Liver (tissue), 8 donors: ENCODE measurements at regions not wholly inside any gene's neighbourhood (a gene's known extent, or its start where the extent isn't known, plus 50 kb on each side); places are given as distances from the start of the nearest gene placed in this dataset.
"Not testable (repeated sequence)": the region's sequence is repeated elsewhere in the genome, so short reads cannot be mapped to it uniquely, and the experiment has no call there.

Experiments used
- DNase-seq: peaks from one replicate; pipeline ENCODE4 v3.0.0-alpha.2; 2017; ENCODE audit warnings: low spot score
- H3K27ac ChIP-seq, 2 donors: one replicate each; pipeline ENCODE4 v1.7.0; 2013; ENCODE audit warnings: inconsistent platforms in 2 of 2, low read length in 2 of 2, control low read depth in 1 of 2, low read depth in 1 of 2, mild to moderate bottlenecking in 1 of 2
- H3K27me3 ChIP-seq, 4 donors: one replicate each; pipeline versions ENCODE4 v1.6.1 to v1.7.0; 2013; ENCODE audit warnings: low read length in 3 of 4, inconsistent platforms in 1 of 4, mild to moderate bottlenecking in 1 of 4, moderate library complexity in 1 of 4; ENCODE audit not compliant: control insufficient read depth in 4 of 4, insufficient read depth in 4 of 4
- H3K36me3 ChIP-seq, 4 donors: one replicate each; pipeline versions ENCODE4 v1.6.1 to v1.7.0; 2013; ENCODE audit warnings: low read length in 3 of 4, mild to moderate bottlenecking in 3 of 4, low read depth in 1 of 4, moderate library complexity in 1 of 4; ENCODE audit not compliant: control insufficient read depth in 4 of 4, insufficient read depth in 3 of 4
- H3K4me1 ChIP-seq, 4 donors: one replicate each; pipeline versions ENCODE4 v1.6.1 to v1.7.0; 2013; ENCODE audit warnings: low read length in 3 of 4, mild to moderate bottlenecking in 3 of 4, moderate library complexity in 1 of 4; ENCODE audit not compliant: control insufficient read depth in 4 of 4, insufficient read depth in 4 of 4
- H3K4me3 ChIP-seq, 3 donors: one replicate each; pipeline versions ENCODE4 v1.6.1 to v1.7.0; 2013; ENCODE audit warnings: low read length in 3 of 3, control low read depth in 1 of 3, low read depth in 1 of 3, mild to moderate bottlenecking in 1 of 3
- H3K9ac ChIP-seq, 2 donors: one replicate each; pipeline ENCODE4 v1.7.0; 2013; ENCODE audit warnings: low read length in 2 of 2, mild to moderate bottlenecking in 2 of 2, moderate library complexity in 2 of 2, control low read depth in 1 of 2, low read depth in 1 of 2
- H3K9me3 ChIP-seq, 4 donors: one replicate each; pipeline versions ENCODE4 v1.6.1 to v1.7.0; 2013; ENCODE audit warnings: low read length in 3 of 4; ENCODE audit not compliant: control insufficient read depth in 4 of 4
- EGR1 ChIP-seq, 2 donors: IDR thresholded peaks; 2 replicates each; pipeline ENCODE4 v1.6.1; 2016 to 2018; ENCODE audit warnings: antibody characterized with exemption in 2 of 2, low read depth in 2 of 2
- FOXA1 ChIP-seq: IDR thresholded peaks from 2 replicates; pipeline ENCODE4 v1.6.1; 2016; ENCODE audit warnings: antibody characterized with exemption
- JUND ChIP-seq, 2 donors: IDR thresholded peaks; 2 replicates each; pipeline ENCODE4 v1.6.1; 2016; ENCODE audit warnings: antibody characterized with exemption in 2 of 2
- NR2F2 ChIP-seq: IDR thresholded peaks from 2 replicates; pipeline ENCODE4 v1.6.1; 2016; ENCODE audit warnings: antibody characterized with exemption
- TAF1 ChIP-seq: conservative IDR thresholded peaks from 2 replicates; pipeline ENCODE4 v1.6.1; 2016; ENCODE audit warnings: antibody characterized with exemption, mild to moderate bottlenecking
- YY1 ChIP-seq: IDR thresholded peaks from 2 replicates; pipeline ENCODE4 v1.6.1; 2016; ENCODE audit warnings: antibody characterized with exemption, mild to moderate bottlenecking
- WGBS: extraction: QIAGEN DNeasy Blood & Tissue Kit; methylation state at CpG from one replicate; pipeline ENCODE4 v1.1.7; 2013; 5-methylcytosine and 5-hydroxymethylcytosine counted together
- TF ChIP-seq, protein P1 (sequence below): IDR thresholded peaks from 2 replicates; pipeline ENCODE4 v1.6.1; 2016; ENCODE audit warnings: antibody characterized with exemption
- TF ChIP-seq, protein P2 (sequence below): IDR thresholded peaks from 2 replicates; pipeline ENCODE4 v1.6.1; 2016; ENCODE audit warnings: antibody characterized with exemption
- TF ChIP-seq, protein P3 (sequence below): IDR thresholded peaks from 2 replicates; pipeline ENCODE4 v1.6.1; 2016; ENCODE audit warnings: antibody characterized with exemption, mild to moderate bottlenecking
- TF ChIP-seq, protein P4 (sequence below): fragments of 150-350 bp; IDR thresholded peaks from 2 replicates; pipeline ENCODE4 v1.5.1; 2017; ENCODE audit warnings: improper control_type of control experiment, low read depth, low read length; ENCODE audit not compliant: missing input control
- donor health status: healthy.
- donor health status: healthy.
- donor health status: healthy.
- donor health status: healthy.
- donor health status: healthy.

DNA sequence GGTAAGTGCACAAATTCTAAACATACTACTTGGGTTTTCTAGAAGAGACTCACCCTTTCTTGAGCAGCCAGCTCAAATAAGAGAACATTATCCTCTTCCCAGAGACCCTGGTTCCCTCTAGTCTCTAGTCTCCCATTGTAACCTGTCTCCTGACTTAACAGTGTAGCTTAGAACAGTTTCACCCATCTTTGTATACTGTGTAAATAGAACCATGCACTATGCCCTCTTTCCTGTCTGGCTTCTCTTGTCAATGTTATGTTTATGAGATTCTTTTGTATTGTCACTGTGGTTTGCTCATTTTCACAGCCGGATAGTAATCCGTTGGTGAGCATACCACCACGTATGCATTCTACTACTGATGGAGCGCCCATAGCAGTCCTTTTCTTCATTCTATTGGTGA, 227.4 kb upstream of the PLPP4 start:
- Histone ChIP-seq H3K27me3 (peaks cover 0 to 2% (median 0%) of the 10 kb centered on the region in 4 donors), H3K9me3 (peaks cover 0 to 3% (median 1%) of the 10 kb centered on the region in 4 donors), H3K4me3 (no peak overlapping the region), H3K9ac (no peak overlapping the region), H3K4me1 (no peaks in the 10 kb centered on the region), H3K27ac (no peak overlapping the region), H3K36me3 (no peaks in the 10 kb centered on the region)
- WGBS, result 66% methylated on average over 4 of the region's 4 CpGs
- DNase-seq, result no peak
- TF ChIP-seq EGR1 (IDR thresholded peaks at IDR 0.05; ENCODE audit: low read depth in 2 of 2) (no peak), FOXA1 (no peak), YY1 (no peak), TAF1 (no peak)
- TF ChIP-seq, protein P1, sequence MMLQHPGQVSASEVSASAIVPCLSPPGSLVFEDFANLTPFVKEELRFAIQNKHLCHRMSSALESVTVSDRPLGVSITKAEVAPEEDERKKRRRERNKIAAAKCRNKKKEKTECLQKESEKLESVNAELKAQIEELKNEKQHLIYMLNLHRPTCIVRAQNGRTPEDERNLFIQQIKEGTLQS, result no peak
- TF ChIP-seq, protein P2, sequence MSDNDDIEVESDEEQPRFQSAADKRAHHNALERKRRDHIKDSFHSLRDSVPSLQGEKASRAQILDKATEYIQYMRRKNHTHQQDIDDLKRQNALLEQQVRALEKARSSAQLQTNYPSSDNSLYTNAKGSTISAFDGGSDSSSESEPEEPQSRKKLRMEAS, result no peak
- TF ChIP-seq, protein P3, sequence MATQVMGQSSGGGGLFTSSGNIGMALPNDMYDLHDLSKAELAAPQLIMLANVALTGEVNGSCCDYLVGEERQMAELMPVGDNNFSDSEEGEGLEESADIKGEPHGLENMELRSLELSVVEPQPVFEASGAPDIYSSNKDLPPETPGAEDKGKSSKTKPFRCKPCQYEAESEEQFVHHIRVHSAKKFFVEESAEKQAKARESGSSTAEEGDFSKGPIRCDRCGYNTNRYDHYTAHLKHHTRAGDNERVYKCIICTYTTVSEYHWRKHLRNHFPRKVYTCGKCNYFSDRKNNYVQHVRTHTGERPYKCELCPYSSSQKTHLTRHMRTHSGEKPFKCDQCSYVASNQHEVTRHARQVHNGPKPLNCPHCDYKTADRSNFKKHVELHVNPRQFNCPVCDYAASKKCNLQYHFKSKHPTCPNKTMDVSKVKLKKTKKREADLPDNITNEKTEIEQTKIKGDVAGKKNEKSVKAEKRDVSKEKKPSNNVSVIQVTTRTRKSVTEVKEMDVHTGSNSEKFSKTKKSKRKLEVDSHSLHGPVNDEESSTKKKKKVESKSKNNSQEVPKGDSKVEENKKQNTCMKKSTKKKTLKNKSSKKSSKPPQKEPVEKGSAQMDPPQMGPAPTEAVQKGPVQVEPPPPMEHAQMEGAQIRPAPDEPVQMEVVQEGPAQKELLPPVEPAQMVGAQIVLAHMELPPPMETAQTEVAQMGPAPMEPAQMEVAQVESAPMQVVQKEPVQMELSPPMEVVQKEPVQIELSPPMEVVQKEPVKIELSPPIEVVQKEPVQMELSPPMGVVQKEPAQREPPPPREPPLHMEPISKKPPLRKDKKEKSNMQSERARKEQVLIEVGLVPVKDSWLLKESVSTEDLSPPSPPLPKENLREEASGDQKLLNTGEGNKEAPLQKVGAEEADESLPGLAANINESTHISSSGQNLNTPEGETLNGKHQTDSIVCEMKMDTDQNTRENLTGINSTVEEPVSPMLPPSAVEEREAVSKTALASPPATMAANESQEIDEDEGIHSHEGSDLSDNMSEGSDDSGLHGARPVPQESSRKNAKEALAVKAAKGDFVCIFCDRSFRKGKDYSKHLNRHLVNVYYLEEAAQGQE, result no peak

- H3K36me3 ChIP-seq, H3K9ac ChIP-seq, DNase-seq, H3K4me3 ChIP-seq, H3K9me3 ChIP-seq, H3K27me3 ChIP-seq, H3K4me1 ChIP-seq, H3K27ac ChIP-seq: not testable (repeated sequence)
- WGBS, result 42% methylated on average over 11 of the region's 12 CpGs
Observed at GRCh38 chr10:120239695-120240094, 217.3 kb upstream of the PLPP4 start.

- no peaks in the 10 kb centered on the region for H3K4me1 ChIP-seq
- no peaks in the 10 kb centered on the region for H3K36me3 ChIP-seq
- TF ChIP-seq YY1, result no peak
- TF ChIP-seq JUND (IDR thresholded peaks at IDR 0.05), result no peak
- no peak for TF ChIP-seq NR2F2
- TF ChIP-seq, protein P4, sequence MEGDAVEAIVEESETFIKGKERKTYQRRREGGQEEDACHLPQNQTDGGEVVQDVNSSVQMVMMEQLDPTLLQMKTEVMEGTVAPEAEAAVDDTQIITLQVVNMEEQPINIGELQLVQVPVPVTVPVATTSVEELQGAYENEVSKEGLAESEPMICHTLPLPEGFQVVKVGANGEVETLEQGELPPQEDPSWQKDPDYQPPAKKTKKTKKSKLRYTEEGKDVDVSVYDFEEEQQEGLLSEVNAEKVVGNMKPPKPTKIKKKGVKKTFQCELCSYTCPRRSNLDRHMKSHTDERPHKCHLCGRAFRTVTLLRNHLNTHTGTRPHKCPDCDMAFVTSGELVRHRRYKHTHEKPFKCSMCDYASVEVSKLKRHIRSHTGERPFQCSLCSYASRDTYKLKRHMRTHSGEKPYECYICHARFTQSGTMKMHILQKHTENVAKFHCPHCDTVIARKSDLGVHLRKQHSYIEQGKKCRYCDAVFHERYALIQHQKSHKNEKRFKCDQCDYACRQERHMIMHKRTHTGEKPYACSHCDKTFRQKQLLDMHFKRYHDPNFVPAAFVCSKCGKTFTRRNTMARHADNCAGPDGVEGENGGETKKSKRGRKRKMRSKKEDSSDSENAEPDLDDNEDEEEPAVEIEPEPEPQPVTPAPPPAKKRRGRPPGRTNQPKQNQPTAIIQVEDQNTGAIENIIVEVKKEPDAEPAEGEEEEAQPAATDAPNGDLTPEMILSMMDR, result no peak
- H3K4me3 ChIP-seq, result no peak overlapping the region
- DNase-seq, result no peak
- H3K27me3 ChIP-seq, result peaks cover 0 to 6% (median 0%) of the 10 kb centered on the region in 4 donors
- WGBS, result 81% methylated on average over 13 of the region's 13 CpGs
- H3K9me3 ChIP-seq, result peaks cover 0 to 2% (median 0%) of the 10 kb centered on the region in 4 donors
- no peak overlapping the region for H3K9ac ChIP-seq
- no peak overlapping the region for H3K27ac ChIP-seq
Observed at GRCh38 chr10:120251821-120252442, 205.1 kb upstream of the PLPP4 start.
